GM18951 (cell line): ENCODE measurements at regions not wholly inside any gene's neighbourhood (a gene's known extent, or its start where the extent isn't known, plus 50 kb on each side); places are given as distances from the start of the nearest gene placed in this dataset.

Experiments used
- POLR2A ChIP-seq: IDR thresholded peaks from 4 replicates; pipeline ENCODE4 v1.6.1; 2011; ENCODE audit warnings: mild to moderate bottlenecking; ENCODE audit not compliant: insufficient read length, insufficient read depth; ENCODE audit errors: extremely low read depth
- in situ Hi-C: fragments of 300-500 bp; cut with MboI; formaldehyde crosslinking; loops from one replicate; pipeline ENCODE4 v1.12.0; 2022; ENCODE audit warnings: low sequenced_read_pairs, mixed read lengths, inconsistent platforms; ENCODE audit not compliant: unreplicated experiment

GRCh38 chr17:33674685-33675084, 381.6 kb upstream of the ASIC2 start:
- TF ChIP-seq POLR2A: no peak
- in situ Hi-C loops: no loop called here

DNA sequence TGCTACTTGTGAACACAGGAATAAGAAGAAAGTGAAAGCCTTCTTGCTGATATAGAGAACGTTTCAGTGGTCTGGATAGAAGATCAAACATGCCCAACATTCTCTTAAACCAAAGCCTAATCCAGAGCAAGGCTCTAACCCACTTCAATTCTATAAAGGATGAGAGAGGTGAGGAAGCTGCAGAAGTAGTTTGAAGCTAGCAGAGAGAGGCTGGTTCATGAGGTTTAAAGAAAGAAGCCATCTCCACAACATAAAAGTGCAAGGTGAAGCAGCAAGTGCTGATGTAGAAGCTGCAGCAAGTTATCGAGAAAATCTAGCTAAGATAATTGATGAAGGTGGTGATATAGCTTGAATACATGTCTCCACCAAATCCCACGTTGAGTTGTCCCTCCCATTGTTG, 383.3 kb upstream of the ASIC2 start:
- no peak for TF ChIP-seq POLR2A
- in situ Hi-C loops: no loop called here

- no peak for TF ChIP-seq POLR2A
- in situ Hi-C loops: no loop called here
Observed at GRCh38 chr17:33679595-33679994, 386.5 kb upstream of the ASIC2 start.

DNA sequence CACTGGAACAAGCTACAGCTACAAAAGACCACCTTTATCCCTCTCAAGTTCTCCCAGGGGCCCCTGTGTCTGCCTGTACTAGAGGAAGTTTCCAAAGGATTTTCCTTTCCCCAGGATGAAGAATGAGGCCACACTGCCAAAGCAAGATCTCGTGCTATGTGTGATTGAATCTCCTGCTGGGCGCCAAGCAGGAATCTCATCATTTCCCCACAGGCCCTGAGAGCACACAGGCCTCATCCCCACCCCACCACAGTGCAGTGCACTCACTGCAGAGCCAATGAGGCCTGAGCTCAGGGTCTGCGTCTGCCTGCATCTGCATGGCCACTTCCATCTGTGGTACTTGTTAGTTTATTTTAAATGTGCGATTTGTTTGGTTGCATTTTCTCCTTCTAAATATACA, 387.4 kb upstream of the ASIC2 start:
- TF ChIP-seq POLR2A: no peak
- in situ Hi-C loops: no loop called here

DNA sequence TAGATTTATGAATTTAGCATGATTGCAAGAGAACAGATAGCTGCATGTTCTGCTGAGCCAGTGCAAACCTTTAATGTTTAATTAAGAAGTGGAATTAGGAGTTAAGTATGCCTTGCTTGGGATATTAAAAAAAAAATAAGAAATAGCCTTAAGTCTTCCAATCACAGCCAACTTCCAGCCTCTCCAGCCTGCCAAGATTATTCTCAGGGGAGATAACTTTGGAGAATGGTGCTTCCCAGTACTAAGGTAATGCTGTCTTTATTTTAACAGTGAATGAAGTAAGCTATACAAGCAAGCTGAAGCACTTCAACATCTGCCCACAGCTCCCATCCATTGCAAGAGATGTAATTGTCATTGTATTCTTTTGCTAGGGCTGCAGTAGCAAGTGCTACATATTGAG, 389.5 kb upstream of the ASIC2 start:
- TF ChIP-seq POLR2A: no peak
- in situ Hi-C loops: no loop called here

GRCh38 chr17:33684735-33685134, 391.6 kb upstream of the ASIC2 start:
- no peak for TF ChIP-seq POLR2A
- in situ Hi-C loops: no loop called here

DNA sequence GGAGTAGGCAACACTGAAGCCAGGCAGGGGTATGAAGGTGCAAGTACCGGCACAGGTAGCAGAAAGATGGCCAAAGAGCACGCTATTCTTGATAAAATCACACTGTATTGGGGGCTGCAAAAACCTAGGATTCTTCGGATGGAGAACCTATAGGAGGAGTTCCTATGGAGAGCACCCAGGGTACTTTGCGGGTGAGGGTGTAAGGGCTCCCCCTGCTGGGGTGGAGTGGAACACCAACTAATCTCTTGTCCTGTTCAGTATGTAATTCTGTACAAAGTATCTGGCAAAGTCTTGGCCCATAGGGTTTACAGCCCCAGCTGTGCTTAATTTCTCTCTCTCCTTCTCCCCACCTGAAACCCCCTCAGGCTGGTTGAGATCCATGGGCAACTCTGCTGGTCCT, 393.1 kb upstream of the ASIC2 start:
- in situ Hi-C loops: no loop called here
- TF ChIP-seq POLR2A: no peak

DNA sequence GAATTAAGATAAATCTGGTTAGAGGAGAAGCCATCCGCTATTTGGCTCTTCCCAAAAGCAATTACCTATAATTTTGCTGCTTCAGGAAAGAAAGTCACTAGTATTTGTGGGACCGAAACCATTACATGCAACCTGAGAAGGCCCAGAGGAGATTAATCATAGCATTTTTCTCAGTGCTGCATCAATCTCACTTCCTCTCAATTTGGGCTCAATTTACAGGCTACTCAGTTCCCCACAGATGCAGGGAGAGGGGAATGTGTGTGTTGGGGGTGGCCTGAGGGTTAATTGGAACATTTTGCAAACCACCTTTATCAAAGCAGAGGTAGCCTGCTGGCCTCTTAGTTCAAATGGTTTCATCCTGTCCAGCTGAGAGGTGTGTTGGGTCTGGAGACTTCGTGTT, 394.7 kb upstream of the ASIC2 start:
- no peak for TF ChIP-seq POLR2A
- in situ Hi-C loops: no loop called here

DNA sequence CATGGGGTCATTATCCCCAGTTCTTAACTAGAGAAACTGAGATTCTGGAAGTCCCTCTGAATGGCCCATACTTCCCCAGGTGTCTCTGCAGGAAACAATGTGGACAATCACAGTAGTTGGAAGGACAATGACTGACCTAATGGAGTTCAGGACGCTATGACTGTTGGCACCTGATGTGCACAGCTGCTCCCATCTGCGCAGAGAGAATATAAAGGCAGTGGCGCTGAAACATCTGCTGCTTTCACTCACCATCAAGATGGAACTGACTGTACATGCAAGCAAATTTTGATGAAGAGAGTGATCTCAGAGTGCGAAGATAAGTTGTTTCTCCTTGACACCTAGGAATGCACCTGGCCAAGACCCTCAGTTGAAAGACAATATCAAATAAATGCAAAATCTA, 395.7 kb upstream of the ASIC2 start:
- in situ Hi-C loops: no loop called here
- TF ChIP-seq POLR2A: no peak

- in situ Hi-C loops: no loop called here
- no peak for TF ChIP-seq POLR2A
Observed at GRCh38 chr17:33689725-33690124, 396.6 kb upstream of the ASIC2 start.

DNA sequence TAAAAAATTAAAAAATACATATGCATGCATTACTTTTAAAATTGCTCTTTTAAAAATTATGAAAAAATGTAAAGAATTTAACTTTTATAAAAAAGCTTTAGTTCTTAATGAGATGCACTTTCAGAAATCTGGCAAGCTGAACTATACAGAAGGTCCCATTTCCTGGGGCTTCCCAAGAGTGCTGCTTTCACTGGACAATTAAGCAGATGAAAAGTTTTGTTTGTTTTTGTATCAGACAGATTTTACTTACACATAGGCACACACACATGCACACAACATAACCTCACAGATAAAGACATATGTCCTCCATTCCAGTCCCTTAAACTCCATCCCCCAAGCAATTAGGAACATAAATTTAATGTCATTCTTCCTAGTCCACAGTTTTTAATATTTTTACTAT, 402.3 kb upstream of the ASIC2 start:
- no peak for TF ChIP-seq POLR2A
- in situ Hi-C loops: no loop called here

DNA sequence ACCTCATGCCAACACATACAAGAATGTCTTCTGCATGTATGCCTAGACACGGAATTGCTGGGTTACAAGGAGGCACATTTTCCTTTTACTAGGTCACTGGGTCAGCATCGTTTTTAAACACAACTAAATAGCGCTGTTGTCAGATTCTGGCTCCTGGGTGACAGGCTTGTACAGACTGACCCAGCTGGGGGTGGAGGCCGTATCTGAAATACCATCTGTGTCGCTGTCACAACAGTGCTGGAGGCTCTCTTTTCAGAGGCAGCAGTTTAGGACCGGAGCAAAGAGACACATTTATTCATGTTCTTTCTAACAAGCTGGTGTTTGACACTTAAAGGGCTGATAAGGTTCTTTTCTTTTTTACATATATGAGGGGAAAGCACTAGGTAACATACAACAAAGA, 403.0 kb upstream of the ASIC2 start:
- no peak for TF ChIP-seq POLR2A
- in situ Hi-C loops: no loop called here

DNA sequence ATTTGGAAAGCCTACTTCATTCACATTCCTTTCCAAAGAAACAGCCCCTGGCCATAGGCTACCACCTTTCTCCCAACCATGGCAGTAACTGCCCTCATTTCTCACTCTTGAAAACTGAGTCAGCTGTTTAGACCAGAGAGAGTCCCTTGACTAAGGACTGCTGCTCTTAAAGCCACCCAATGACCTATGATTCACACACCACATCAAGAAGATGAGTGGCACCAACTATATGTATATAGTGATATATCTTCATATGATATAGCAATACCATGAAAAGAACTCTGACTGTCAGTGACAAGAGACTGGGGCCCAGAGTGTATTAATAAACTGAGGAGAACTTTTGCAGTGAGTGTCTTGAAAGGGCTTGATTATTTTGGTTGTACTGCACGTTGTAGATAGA, 404.5 kb upstream of the ASIC2 start:
- no peak for TF ChIP-seq POLR2A
- in situ Hi-C loops: no loop called here

DNA sequence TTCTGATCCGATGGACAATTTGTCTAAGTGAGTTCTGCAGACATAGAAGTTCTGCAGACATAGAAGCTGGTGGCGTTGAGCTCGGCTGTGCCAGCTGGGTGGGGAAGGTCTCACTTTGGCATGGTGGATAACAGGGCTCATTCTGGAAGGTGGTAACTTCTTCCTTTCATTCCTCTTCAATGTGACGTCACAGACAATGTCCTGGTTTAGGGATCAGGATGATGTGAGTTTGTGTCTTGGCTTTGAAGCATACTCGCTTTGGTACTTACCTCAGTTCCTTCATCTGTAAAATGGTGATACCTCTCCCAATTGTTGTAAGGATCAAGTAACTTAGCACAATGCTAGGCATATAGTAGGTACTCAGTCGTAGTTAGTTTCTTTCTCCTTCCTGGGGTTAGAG, 408.8 kb upstream of the ASIC2 start:
- in situ Hi-C loops: no loop called here
- TF ChIP-seq POLR2A: no peak

GRCh38 chr17:33704856-33705255, 411.8 kb upstream of the ASIC2 start:
- TF ChIP-seq POLR2A: no peak

More at GRCh38 chr17:33704856-33705255, 411.8 kb upstream of the ASIC2 start:
- in situ Hi-C loops: no loop called here
